ENCODE measurements at regions not wholly inside any gene's neighbourhood (a gene's known extent, or its start where the extent isn't known, plus 50 kb on each side); places are given as distances from the start of the nearest gene placed in this dataset.

DNA sequence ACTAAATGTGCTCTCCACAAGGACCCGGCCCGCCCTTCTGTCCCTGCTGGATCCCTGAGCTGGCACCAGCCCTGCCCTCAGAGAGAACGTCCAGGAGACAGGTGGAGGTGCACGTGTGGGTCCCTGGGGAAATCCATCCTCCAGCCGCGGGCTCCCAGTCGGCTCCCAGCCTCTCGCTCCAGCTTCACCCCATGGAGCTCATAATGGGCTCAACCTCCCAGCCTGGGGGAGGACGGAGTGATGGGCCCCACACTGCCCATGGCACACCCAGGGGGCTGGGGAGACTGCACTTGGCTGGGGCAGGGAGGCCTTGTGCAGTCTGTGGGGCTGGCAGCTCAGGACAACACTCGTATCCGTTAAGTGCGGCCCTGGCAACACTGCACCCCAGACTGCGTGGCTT is 250.5 kb downstream of the TMEM121 start:
- no peak for DNase-seq (ENCODE audit: low spot score)

- DNase-seq (ENCODE audit: low spot score): no peak
Measured at GRCh38 chr14:105783707-105784106, 257.3 kb downstream of the TMEM121 start.

DNA sequence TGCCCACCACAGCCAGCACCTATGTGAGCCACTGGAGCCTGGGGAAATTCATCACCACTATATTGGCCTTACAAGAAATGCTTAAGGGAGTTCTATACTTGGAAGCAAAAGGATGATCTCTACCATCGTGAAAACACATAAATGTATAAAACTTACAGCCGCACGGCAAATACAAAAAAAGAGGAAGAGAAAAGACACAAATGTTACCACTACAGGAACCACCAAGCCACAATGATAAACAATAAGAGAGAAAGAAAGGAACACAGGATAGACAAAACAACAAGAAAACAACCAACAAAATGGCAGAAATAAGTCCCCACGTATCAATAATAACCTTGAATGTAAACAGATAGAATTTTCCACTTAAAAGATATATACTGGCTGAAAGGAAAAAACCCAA is 267.5 kb downstream of the TMEM121 start:
- no peak for DNase-seq (ENCODE audit: low spot score)

DNA sequence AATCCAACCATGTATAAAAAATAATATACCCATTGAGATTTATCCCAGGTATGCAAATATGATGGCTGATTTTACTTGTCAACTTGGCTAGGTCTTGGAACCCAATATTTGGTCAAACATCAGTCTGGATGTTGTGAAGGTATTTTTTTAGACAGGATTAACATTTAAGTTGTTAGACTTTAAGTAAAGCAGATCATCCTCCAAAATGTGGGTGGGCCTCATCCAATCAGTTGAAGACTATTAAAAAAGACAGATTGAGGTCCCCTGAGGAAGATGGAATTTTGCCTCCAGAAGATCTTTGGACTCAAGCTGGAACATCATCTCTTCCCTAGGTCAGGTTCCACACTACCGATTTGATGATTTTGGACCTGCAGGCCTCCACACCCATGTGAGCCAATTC is 271.2 kb downstream of the TMEM121 start:
- DNase-seq (ENCODE audit: low spot score): no peak

DNA sequence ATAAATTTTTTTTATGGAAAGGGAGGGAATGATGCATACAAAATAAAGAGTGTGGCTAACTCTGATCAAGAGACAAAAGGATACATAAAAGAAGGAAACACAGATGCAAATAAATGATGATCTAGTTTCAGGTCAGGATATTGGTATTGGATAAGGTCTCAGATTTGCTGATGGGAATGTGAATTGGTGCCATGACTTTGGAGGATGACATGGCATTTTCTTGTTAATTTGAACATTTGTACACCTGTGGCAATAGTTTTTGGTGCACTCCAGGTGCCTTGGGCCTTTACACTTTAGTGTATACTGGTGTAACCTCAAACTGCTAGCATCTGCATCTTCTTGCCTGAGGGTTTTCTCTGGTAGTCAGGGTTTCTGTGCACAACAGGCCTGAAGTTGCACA is 279.3 kb downstream of the TMEM121 start:
- DNase-seq (ENCODE audit: low spot score): no peak

DNA sequence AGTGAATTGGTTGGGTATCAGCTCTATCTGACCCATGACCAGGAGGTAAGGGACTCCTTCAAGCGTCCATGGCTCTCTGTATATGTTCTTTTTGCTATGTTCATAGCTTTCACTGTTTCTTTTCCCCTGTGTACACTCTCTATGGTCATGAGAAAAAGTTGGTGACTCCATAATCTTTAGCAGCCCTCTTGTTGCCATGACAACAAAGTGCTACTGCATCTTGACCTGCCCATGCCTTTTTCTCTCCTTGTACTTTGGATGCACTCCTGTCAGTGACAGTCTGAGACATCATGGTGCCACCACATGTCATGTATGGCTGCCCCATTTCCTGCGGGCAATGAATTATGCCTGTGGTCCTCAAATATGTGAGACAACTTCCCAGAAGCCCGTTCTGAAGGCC is 280.2 kb downstream of the TMEM121 start:
- DNase-seq (ENCODE audit: low spot score): no peak

GRCh38 chr14:105817971-105818711 is 291.8 kb downstream of the TMEM121 start:
- no peak for DNase-seq (ENCODE audit: low spot score)

DNA sequence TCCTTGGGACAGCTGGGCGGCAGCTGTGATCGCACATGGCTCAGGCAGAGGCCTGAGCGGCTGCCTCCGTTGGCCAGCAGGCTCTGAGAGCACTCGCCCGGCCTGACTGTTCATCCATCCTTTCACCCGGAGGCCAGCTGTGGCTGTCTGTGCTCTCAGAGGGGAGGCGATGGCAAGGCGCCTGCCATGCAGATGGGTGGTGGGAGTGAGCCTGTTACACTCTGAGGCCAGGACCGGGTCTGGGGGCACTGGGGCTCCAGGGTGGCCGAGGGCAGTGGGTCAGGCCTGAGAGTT is 292.3 kb downstream of the TMEM121 start:
- no peak for DNase-seq (ENCODE audit: low spot score)

DNA sequence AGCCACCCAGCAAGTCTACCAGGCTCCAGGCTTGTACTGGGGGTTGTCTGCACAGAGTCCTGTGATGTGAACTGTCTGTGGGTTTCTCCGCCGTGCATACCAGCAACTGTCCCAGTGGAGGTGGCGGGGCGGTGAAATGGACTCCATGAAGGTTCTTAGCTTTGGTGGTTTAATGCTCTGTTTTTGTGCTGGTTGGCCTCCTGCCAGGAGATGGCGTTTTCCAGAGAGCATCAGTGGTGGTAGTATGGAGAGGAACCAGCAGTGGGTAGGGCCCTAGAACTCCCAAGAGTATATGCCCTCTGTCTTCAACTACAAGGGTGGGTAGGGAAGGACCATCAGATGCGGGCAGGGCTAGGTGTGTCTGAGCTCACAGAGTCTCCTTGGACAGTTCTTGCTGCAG is 303.8 kb downstream of the TMEM121 start:
- no peak for DNase-seq (ENCODE audit: low spot score)

DNA sequence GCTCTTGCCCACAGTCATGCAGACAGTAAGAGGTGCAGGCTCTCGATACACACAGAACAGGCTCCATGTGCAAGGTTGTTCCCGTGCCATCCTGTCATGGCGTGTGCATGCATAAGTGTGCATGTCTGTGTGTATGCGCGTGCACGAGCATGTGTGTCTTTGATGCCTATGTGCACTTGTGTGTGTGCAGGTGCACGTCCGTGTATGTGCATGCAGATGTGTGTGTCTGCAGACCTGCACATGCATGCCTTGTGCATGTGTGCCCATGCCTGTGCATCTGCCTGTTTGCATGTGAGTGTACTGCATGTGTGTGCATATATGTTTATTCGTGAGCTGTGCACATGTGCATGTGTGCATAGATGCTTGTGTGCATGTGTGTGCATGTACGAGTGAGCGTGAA is 309.8 kb downstream of the TMEM121 start:
- DNase-seq (ENCODE audit: low spot score): no peak

DNA sequence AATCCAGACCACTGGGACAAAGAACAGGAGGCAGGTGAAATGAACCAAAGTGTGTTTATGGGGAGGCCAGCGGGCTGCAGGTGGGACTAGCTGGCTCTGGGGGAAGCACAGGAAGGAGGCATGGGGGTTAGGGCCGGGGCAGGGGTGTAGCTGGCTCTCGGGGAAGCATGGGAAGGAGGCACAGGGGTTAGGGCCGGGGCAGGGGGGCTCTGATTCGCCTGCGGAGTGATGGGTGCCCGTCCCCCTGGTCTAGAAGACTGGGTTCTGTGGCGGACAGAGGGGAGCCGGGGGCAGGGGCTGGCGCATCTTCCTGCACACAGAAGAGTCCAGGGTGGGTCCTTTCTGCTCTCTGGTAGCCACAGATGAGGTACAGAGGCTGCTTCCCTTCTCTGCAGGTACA is 310.3 kb downstream of the TMEM121 start:
- DNase-seq (ENCODE audit: low spot score): no peak

DNA sequence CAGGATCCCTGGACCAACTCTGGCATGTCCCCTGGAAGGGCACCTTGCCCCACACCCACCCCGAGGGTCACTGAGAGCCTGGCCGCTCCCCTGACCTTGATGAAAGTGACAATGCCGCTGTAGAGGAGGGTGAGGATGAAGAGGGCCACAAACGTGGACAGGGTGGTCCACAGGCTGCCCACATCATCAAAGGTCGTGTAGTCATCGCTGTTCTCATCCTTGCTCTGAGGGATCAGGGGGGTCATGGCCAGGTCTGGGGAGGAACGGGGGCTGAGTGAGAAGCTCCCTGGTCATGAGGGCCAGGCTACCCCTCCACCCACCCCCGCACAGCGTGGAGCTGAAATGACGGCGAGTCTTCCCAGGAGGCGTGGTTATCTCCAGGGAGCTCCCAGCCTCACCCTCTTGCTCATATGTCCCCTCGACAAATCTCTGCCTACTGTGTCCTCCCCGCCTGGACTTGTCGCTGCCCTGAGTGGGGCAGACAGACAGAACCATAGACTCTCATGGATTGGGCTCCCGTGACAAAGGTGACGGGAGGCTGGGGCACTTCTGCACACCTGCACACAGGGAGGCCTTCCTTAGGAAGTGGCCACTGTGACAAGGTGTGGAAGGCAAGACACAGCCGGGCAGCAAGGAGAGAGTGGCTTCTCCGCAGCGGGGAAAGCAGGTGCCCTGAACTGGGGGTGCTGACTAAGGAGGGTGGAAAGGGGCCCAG is 311.1 kb downstream of the TMEM121 start:
- no peak for DNase-seq (ENCODE audit: low spot score)

DNA sequence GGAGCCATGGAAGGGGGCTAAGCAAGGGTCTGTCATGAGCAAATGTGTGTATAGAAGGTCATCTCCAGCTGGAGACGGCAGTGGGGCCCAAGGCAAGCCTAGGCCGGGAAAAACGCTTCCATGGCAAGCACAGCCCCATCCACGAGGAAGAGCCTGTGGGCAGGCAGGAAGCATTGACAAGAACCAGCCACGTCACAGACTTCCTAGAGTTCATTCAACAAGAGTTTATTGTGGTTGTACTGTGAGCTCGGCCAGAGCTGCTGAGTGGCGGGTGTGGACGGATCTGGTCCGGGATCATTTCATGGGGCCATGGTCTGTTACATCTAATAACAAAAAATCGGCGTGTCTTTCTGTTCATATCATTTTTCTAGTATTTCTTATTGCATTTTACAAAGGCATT is 311.7 kb downstream of the TMEM121 start:
- DNase-seq (ENCODE audit: low spot score): no peak

DNA sequence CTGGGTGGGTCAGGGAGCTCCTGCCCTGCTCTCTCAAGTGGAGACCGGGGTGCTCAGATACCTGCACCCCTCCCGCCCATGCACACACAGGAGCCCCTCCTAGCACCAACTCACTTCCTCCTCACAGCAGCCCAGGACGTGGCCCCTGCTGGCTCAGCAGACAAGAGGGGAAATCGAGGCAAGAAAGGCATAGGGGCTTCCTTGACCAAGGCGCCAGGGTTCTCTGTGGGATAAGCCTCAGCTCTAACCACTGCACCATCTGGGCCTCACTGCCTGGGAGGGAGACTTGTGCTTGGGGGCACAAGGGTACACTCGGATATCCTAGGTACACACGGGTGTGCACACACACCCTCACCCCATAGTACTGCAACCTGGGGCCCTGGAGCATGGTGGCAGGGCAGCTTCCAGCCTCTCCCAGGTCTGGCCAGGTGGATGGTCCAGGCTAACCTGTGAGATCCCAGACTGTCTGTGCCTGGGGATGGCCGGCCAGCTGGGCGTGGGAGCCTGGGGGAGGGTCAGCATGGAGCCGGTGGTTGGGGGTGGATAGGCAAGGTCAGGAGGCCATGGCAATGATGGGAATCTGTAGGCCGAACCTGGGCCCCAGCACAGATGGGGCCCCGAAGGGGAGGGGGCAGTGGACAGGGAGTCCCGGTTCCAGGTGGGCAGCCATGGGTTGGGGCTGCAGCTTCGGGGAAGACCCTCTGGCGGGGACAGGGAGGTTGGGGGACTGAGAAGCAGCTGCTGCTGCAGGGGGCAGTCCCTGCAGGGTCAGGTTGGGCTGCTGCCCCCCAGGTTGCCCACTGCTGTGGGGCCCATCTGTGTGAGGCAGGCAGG is 312.4 kb downstream of the TMEM121 start:
- DNase-seq (ENCODE audit: low spot score): no peak

- no peak for DNase-seq (ENCODE audit: low spot score)
Measured at GRCh38 chr14:105839425-105840265, 313.3 kb downstream of the TMEM121 start.

GRCh38 chr14:105840266-105841021 is 314.1 kb downstream of the TMEM121 start:
- DNase-seq (ENCODE audit: low spot score): no peak

GRCh38 chr14:105841022-105842009 is 314.9 kb downstream of the TMEM121 start:
- no peak for DNase-seq (ENCODE audit: low spot score)

GRCh38 chr14:105842105-105842504 is 315.7 kb downstream of the TMEM121 start:
- no peak for DNase-seq (ENCODE audit: low spot score)

DNA sequence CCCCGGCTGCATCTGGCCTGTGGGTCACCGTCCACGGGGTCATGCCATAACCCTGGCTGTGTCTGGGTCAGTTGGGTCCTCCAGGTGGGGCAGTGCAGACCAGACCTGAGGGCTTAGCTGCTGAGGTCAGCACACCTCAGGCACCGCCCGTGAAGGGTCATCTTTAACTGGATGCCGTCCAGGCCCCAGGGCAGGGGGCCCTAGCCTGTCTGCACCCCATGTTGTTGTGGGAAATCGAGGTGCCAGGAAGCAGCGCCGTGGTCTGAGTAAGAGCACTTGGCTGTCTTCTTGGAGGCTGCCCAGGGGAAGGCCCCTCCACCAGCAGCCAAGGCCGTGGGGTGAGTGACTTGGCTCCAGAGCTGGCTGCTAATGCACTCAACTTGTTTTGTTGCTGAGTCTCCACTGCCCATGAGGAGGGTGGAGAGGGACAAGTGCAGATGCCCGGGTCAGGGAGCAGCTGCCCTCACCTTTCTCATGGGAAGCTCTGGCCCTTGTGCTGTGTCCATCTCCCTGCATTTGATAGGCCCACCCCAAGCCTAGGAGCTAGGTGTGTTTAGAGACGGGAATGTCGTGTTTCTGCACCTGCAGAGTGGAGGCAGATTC is 317.2 kb downstream of the TMEM121 start:
- no peak for DNase-seq (ENCODE audit: low spot score)
